ENCODE measurements at regions not wholly inside any gene's neighbourhood (a gene's known extent, or its start where the extent isn't known, plus 50 kb on each side); places are given as distances from the start of the nearest gene placed in this dataset.

DNA sequence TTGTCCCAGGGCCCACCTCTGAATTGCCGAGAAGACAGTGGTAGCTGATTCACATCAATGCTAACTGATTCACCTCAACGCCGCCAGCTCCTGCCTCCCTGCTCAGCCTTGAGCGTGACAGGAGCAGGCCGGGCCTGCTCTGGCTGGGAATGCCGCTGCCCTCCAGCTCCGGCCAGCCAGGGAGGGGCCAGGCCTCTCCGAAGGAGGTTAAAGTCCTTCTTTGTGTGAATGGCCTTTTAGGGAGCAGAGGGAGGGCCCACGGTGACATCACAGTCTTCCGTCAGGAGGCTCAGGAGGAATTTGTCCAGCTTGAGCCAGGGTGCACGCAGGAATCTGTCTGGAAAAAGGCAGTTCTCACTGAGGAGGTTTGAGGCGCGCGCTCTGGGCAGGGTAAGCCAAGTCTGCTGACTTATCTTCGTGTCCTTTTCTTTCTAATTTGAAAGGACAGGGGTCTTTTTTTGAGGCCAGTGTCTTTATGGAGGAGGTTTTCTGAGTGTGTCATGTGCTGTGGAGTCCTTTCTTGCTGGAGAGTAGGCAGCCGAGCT, 82.7 kb downstream of the C9orf152 start:
- no peak overlapping the region for H3K4me3 ChIP-seq (ENCODE audit: low read length)
- TF ChIP-seq, protein P1, sequence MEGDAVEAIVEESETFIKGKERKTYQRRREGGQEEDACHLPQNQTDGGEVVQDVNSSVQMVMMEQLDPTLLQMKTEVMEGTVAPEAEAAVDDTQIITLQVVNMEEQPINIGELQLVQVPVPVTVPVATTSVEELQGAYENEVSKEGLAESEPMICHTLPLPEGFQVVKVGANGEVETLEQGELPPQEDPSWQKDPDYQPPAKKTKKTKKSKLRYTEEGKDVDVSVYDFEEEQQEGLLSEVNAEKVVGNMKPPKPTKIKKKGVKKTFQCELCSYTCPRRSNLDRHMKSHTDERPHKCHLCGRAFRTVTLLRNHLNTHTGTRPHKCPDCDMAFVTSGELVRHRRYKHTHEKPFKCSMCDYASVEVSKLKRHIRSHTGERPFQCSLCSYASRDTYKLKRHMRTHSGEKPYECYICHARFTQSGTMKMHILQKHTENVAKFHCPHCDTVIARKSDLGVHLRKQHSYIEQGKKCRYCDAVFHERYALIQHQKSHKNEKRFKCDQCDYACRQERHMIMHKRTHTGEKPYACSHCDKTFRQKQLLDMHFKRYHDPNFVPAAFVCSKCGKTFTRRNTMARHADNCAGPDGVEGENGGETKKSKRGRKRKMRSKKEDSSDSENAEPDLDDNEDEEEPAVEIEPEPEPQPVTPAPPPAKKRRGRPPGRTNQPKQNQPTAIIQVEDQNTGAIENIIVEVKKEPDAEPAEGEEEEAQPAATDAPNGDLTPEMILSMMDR (conservative IDR thresholded peaks at IDR 0.05; ENCODE audit: low read length), result no peak
- DNase-seq (ENCODE audit: low read depth), result peak; percentile 91

DNA sequence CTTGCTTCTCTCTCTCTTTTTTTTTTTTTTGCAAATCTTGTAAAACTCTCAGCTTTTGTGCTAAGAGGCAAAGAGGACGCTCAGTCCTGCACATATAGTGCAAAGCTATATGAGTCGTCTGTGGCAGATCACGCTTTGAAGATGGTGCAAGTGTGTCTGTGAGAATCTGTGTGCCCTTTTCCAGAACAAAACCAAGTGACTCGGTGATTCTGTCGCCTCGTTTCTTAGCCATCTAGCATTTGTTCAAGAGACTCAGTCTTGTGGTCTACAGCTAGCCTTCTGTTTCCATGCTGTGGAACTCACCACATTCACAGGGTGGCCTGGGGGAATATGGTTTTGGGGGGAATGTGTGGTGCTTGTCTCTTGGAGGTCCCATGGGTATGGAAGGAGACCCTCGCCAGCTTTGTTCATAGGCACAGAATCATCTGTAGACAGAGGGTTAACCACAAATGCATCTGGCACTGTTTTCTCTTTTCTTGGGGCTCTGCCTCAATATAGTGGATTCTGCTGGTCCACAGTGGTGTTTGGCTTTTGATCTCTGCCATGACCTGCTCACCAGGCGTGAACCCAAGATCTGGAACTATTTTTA, 82.1 kb downstream of the C9orf152 start:
- no peak for DNase-seq (ENCODE audit: low read depth)
- TF ChIP-seq, protein P1 (conservative IDR thresholded peaks at IDR 0.05; ENCODE audit: low read length), result no peak
- no peak overlapping the region for H3K4me3 ChIP-seq (ENCODE audit: low read length)

DNA sequence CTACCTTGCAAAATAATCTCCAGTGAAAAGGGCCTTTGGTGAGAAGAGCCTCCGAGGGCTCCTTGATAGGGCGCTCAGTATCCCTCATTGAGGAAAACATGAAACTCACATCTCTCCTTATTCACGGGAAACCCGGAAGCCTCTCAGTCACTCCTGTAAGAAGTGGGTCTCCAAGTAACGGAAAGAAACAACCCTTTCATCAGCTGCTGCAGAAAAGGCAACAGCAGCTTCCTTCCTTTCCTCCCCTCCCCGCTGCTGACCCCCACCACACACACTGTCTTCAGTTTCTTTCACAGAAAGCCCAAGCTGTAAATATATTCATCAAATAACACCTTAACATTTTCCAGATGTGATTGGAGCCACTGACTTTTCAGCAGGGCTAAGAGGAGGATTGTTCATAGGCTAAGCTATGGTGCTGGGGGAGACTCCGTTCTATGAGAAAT, 81.4 kb downstream of the C9orf152 start:
- TF ChIP-seq, protein P1 (conservative IDR thresholded peaks at IDR 0.05; ENCODE audit: low read length), result no peak
- H3K4me3 ChIP-seq (ENCODE audit: low read length), result no peak overlapping the region
- no peak for DNase-seq (ENCODE audit: low read depth)

DNA sequence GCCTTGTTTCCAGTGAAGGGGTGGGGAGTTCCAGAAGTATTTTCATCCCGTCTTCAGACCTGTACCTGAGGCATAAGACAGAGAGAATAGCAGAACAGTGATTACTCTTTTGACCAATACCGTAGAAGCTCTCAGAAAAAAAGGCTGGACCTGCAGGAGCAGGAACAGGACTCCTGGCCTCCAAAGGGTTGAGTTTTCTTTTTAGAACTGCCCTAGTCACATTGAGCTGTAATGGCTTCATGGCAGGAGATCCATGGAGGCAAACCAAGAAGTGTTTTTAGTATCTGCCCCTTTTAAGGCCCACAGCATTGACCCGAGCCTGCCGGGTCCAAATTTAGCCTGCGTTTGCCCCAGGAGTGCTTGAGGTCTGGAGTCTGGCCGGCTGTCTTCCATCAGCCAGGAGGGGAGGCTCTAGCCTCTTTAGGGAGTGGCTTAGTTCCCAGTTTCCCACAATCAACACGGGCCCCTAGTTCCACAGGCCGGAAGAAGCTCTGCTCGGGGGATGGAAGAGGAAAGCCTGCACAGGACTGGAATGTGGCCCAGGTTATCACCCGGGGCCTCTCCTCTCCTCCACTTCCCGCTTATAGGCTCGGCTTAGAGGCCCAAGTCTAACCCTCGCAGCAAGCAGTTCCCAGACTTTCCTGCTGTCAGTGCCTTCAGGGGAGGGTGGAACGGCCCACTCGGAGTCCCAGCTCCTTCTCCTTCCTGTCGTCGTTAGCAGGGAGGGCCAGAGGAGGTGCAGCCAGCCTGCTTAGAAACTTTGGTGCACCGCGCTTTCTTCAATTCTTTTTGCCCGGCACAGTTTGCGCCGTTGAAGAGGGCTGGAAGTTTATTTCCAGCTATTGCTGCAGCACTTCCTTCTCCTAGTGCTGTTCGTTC, 80.7 kb downstream of the C9orf152 start:
- TF ChIP-seq, protein P1 (conservative IDR thresholded peaks at IDR 0.05; ENCODE audit: low read length), result no peak
- no peak overlapping the region for H3K4me3 ChIP-seq (ENCODE audit: low read length)

DNA sequence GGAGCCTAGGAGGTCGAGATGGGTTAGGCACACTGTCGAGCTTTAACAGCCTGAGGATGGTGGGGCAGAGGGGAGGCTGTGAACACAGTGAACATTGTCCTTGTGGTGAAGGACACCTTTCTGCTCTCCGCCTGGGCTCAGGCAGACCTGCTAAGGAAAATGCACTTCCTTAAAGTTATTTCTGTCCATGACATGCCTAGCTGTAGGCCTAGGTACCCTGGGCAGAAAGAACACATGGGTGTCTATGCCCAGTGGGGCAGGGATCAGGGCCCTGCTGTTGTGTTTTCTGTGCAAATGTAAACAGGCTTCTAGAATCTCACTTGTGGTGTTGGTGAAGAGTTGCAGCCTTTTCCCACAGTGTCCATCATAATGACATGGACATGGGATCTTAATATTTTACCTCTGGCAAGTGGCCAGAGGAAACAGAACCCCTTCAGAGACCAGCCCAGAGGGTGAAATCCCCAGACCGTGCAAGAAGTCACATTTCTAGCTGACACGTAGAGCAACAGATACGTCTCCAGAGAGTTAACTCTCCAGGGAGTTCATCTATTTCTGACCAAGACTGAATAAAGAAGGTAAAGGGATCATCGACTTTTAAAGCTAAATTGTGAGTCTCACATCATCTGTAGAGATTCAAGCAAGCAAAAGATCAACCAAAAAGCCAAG, 79.2 kb downstream of the C9orf152 start:
- no peak overlapping the region for H3K4me3 ChIP-seq (ENCODE audit: low read length)
- TF ChIP-seq, protein P1 (conservative IDR thresholded peaks at IDR 0.05; ENCODE audit: low read length), result no peak
- no peak for DNase-seq (ENCODE audit: low read depth)

More for the DNA sequence above, 80.7 kb downstream of the C9orf152 start:
- peak; percentile 34 for DNase-seq (ENCODE audit: low read depth)

DNA sequence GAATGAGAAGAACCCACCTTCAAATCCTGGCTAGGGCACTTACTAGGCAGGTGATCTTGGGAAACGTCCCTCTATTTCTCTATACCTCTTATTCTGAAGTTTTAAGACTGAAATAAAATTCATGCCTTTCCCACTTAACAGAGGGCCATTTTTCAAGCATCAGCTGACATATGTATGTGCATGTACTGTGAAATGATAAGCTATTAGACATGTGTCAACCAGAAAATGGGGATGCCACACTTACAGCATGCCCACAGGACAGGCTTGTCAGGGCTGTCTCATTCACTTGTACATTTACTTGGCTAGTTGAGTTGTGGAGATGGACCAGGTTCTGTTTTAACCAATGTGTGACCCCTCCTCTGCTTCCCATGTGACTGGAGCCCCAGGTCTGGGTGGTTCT, 78.5 kb downstream of the C9orf152 start:
- TF ChIP-seq, protein P1 (conservative IDR thresholded peaks at IDR 0.05; ENCODE audit: low read length), result no peak
- no peak for DNase-seq (ENCODE audit: low read depth)
- H3K4me3 ChIP-seq (ENCODE audit: low read length), result no peak overlapping the region
